Loucy (cell line): ENCODE measurements at regions not wholly inside any gene's neighbourhood (a gene's known extent, or its start where the extent isn't known, plus 50 kb on each side); places are given as distances from the start of the nearest gene placed in this dataset.

Experiments used
- CTCF ChIP-seq: fragments of 200-600 bp; sonication (generic); conservative IDR thresholded peaks from 2 replicates; pipeline ENCODE4 v1.5.1; 2014; ENCODE audit warnings: mild to moderate bottlenecking, antibody characterized with exemption, low read length
- EZH2phosphoT487 ChIP-seq: fragments of 200-600 bp; IDR thresholded peaks from 2 replicates; pipeline ENCODE4 v1.6.1; 2018; ENCODE audit warnings: antibody characterized with exemption, mild to moderate bottlenecking, moderate library complexity, borderline replicate concordance

- TF ChIP-seq CTCF (no peak), EZH2phosphoT487 (no peak)
These were observed 505.4 kb upstream of the CD180 start for GRCh38 chr5:67702008-67702407.
